ENCODE measurements at regions not wholly inside any gene's neighbourhood (a gene's known extent, or its start where the extent isn't known, plus 50 kb on each side); places are given as distances from the start of the nearest gene placed in this dataset.

GRCh38 chr15:69723404-69724096 is 270.9 kb downstream of the RPLP1 start:
- H3K4me3 ChIP-seq (ENCODE audit: low read depth, low read length) = no peak overlapping the region
- TF ChIP-seq CTCF (IDR thresholded peaks at IDR 0.05; ENCODE audit: control insufficient read depth, extremely low read depth, insufficient read depth) = 0 out of 2 replicates have a peak, but pooled peaks have one; percentile 5
- no peak for DNase-seq (ENCODE audit: low read depth)

- no peak for TF ChIP-seq CTCF (IDR thresholded peaks at IDR 0.05; ENCODE audit: control insufficient read depth, extremely low read depth, insufficient read depth)
- no peak overlapping the region for H3K4me3 ChIP-seq (ENCODE audit: low read depth, low read length)
- no peak for DNase-seq (ENCODE audit: low read depth)
Measured at GRCh38 chr15:69724333-69724732, 271.7 kb downstream of the RPLP1 start.

GRCh38 chr15:69725275-69725674 is 272.7 kb downstream of the RPLP1 start:
- no peak for TF ChIP-seq CTCF (IDR thresholded peaks at IDR 0.05; ENCODE audit: control insufficient read depth, extremely low read depth, insufficient read depth)
- no peak for DNase-seq (ENCODE audit: low read depth)
- H3K4me3 ChIP-seq (ENCODE audit: low read depth, low read length) = no peak overlapping the region

GRCh38 chr15:69725957-69726356 is 273.3 kb downstream of the RPLP1 start:
- no peak overlapping the region for H3K4me3 ChIP-seq (ENCODE audit: low read depth, low read length)
- no peak for DNase-seq (ENCODE audit: low read depth)
- TF ChIP-seq CTCF (IDR thresholded peaks at IDR 0.05; ENCODE audit: control insufficient read depth, extremely low read depth, insufficient read depth) = no peak

- no peak for DNase-seq (ENCODE audit: low read depth)
- H3K4me3 ChIP-seq (ENCODE audit: low read depth, low read length) = no peak overlapping the region
- TF ChIP-seq CTCF (IDR thresholded peaks at IDR 0.05; ENCODE audit: control insufficient read depth, extremely low read depth, insufficient read depth) = no peak
Measured at GRCh38 chr15:69727121-69727924, 274.7 kb downstream of the RPLP1 start.

- peak; percentile 59 for TF ChIP-seq CTCF (IDR thresholded peaks at IDR 0.05; ENCODE audit: control insufficient read depth, extremely low read depth, insufficient read depth)
- DNase-seq (ENCODE audit: low read depth) = no peak
- H3K4me3 ChIP-seq (ENCODE audit: low read depth, low read length) = no peak overlapping the region
Measured at GRCh38 chr15:69729167-69729748, 276.6 kb downstream of the RPLP1 start.
